ENCODE measurements at regions not wholly inside any gene's neighbourhood (a gene's known extent, or its start where the extent isn't known, plus 50 kb on each side); places are given as distances from the start of the nearest gene placed in this dataset.

DNA sequence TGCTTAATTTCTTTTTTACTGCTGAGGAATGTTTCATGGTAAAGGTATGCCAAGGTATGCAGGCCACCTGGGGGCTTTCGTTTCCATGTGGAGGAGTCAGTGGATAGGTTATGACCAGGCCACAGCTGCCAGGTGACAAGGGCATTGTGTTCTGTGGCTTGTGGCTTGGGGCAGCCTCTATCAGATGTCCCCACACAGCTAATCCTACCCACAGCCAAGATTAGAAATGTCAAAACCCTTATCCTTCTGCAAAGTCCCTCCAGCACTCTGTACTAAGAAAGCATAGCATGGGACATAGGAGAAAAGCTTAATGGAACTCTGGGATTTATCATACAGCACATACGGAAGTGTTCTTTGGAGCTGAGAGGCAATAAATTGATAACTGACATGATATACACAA is 171.2 kb upstream of the S1PR3 start:
- TF ChIP-seq POLR2AphosphoS5 (IDR thresholded peaks at IDR 0.05; ENCODE audit: low read depth, low read length) (no peak), POLR2A (IDR thresholded peaks at IDR 0.05; ENCODE audit: low read depth, low read length) (no peak)
